SH-SY5Y (cell line): ENCODE measurements at regions not wholly inside any gene's neighbourhood (a gene's known extent, or its start where the extent isn't known, plus 50 kb on each side); places are given as distances from the start of the nearest gene placed in this dataset.

Experiments
- GATA2 ChIP-seq: IDR thresholded peaks from 2 replicates; pipeline ENCODE4 v1.6.1; 2011; ENCODE audit warnings: mild to moderate bottlenecking, low read depth, low read length
- GATA3 ChIP-seq: IDR thresholded peaks from 2 replicates; pipeline ENCODE4 v1.6.1; 2011; ENCODE audit warnings: low read depth, mild to moderate bottlenecking, low read length, moderate library complexity

DNA sequence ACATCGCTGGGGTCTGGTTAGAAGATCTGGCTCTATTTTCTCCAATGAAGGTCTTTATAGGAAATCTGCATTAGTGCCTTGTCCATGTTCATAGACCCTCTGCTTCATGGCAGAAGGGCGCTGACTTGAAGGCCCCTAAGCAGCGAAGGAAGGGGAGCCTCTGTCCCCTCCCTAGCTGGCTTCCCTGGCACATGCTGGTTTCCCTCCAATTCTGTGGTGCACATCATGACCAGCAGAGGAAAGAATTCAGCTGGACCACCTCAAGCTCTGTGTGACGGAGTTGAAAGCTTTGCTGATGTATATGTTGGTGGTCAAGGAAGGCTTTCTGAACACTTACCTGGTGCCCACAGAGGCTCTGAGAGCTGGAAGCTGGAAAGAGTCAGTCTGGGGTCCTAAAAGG is 129.7 kb upstream of the MYLIP start:
- TF ChIP-seq GATA2: no peak
- no peak for TF ChIP-seq GATA3
